ENCODE measurements at regions not wholly inside any gene's neighbourhood (a gene's known extent, or its start where the extent isn't known, plus 50 kb on each side); places are given as distances from the start of the nearest gene placed in this dataset.

DNA sequence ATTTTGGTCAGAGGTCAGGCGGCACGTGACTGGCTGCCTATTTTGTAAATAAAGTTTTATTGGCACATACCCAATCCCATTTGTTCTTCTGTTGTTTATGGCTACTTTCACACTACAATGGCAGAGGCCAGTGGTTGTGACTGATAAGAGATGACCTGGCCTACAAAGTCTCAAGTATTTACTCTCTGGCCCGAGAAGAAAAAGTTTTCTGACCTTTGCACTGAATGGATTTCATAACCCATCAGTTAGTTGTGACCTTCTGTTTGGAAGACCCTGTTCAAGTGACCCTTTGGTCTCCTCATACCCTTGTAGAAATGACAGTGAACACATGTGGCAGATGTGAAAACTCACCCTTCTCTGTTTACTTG is 121.4 kb upstream of the MGAT5 start:
- WGBS, 2 donors (ENCODE audit: low coverage in 1 of 2), result 62 to 79% methylated on average over 2 to 3 of the region's 3 CpGs
- in situ Hi-C loops (cut with MboI; ENCODE audit: low pct_ligation_motif_present in 1 of 4, low pct_unique_long_range_greater_than_20kb in 1 of 4, low sequenced_read_pairs in 3 of 4), result no loop called here
- intact Hi-C loops (cut with DNase I; ENCODE audit: low total_unique reads), result no loop called here
- Histone ChIP-seq H3K27ac (no peak overlapping the region), H3K4me3 (no peak overlapping the region), H3K27me3 (no peaks in the 10 kb centered on the region), H3K9me3 (no peaks in the 10 kb centered on the region), H3K36me3 (no peaks in the 10 kb centered on the region), H3K4me1 (peaks cover 5 to 54% (median 32%) of the 10 kb centered on the region in 4 donors)
- TF ChIP-seq, protein P1, sequence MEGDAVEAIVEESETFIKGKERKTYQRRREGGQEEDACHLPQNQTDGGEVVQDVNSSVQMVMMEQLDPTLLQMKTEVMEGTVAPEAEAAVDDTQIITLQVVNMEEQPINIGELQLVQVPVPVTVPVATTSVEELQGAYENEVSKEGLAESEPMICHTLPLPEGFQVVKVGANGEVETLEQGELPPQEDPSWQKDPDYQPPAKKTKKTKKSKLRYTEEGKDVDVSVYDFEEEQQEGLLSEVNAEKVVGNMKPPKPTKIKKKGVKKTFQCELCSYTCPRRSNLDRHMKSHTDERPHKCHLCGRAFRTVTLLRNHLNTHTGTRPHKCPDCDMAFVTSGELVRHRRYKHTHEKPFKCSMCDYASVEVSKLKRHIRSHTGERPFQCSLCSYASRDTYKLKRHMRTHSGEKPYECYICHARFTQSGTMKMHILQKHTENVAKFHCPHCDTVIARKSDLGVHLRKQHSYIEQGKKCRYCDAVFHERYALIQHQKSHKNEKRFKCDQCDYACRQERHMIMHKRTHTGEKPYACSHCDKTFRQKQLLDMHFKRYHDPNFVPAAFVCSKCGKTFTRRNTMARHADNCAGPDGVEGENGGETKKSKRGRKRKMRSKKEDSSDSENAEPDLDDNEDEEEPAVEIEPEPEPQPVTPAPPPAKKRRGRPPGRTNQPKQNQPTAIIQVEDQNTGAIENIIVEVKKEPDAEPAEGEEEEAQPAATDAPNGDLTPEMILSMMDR (IDR thresholded peaks at IDR 0.05), result no peak
- TF ChIP-seq EP300 (IDR thresholded peaks at IDR 0.05; ENCODE audit: low read depth) (no peak), POLR2AphosphoS5 (IDR thresholded peaks at IDR 0.05) (peak in 1 of 3 donors; percentile 16)
- no peak for DNase-seq

DNA sequence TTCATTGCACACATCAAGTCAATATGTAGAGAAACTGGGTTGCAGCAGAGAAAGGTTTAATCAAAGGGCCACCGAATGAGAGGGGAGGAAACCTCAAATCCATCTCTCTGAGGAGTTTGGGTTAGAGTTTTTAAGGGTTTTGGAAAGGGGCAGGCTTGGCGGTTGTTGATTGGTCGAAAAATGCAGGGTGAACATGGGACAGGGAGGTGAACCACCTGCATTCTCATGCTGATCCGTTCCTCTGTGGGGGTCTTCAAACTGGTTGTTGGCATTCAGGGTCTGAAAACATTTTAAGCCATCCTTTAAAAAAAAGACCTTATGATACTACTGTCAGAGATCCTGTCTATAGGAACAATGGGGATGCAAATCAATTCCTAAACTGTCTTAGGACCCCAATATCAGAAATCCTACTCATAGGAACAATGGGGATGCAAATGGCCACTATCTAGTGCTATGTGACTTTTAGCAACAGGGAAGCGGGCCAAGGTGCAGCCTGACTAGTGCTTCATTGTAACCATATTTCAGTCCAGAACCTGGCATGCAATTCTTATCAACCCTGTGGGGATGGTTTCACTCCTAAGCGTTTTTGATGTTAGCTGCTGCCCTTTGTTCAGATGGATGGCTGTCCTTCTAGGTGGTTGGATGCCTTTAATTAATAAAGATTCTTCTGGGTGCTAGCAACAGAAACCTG is 120.1 kb upstream of the MGAT5 start:
- 83 to 84% methylated on average over 2 to 6 of the region's 6 CpGs for WGBS, 2 donors (ENCODE audit: low coverage in 1 of 2)
- intact Hi-C loops (cut with DNase I; ENCODE audit: low total_unique reads) (no loop called here), in situ Hi-C loops (cut with MboI; ENCODE audit: low pct_ligation_motif_present in 1 of 4, low pct_unique_long_range_greater_than_20kb in 1 of 4, low sequenced_read_pairs in 3 of 4) (no loop called here)
- no peak overlapping the region for H3K4me3 ChIP-seq
- no peak for DNase-seq
- H3K9me3 ChIP-seq, result no peaks in the 10 kb centered on the region
- H3K27ac ChIP-seq, result no peak overlapping the region
- TF ChIP-seq EP300 (IDR thresholded peaks at IDR 0.05; ENCODE audit: low read depth), result no peak
- no peak for TF ChIP-seq POLR2AphosphoS5 (IDR thresholded peaks at IDR 0.05)
- TF ChIP-seq POLR2A (IDR thresholded peaks at IDR 0.05), result no peak
- TF ChIP-seq, protein P1 (IDR thresholded peaks at IDR 0.05), result no peak
- no peaks in the 10 kb centered on the region for H3K36me3 ChIP-seq
- no peaks in the 10 kb centered on the region for H3K27me3 ChIP-seq
- peaks cover 8 to 54% (median 32%) of the 10 kb centered on the region in 4 donors for H3K4me1 ChIP-seq

DNA sequence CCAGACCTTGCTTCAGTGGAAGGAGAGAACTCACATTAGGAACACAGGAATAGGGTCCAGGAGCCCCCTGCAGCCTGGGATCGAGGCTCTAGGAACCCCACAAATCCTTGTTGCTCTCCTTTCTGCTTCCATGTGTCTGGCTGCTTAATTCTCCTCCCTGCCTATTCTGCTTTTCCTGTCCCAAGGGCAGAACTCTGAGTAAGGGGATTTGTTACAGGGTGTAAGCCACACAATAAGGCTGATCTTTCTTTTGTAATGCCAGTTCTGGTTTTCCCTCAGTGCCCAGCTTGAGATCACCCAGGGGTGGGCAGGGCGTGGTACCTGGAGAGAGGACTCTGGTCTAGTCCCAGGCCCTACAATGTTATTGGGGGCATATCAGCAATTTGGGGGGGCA is 119.6 kb upstream of the MGAT5 start:
- intact Hi-C loops (cut with DNase I; ENCODE audit: low total_unique reads), result no loop called here
- H3K4me1 ChIP-seq, result peaks cover 13 to 54% (median 35%) of the 10 kb centered on the region in 4 donors
- no peak overlapping the region for H3K27ac ChIP-seq

DNA sequence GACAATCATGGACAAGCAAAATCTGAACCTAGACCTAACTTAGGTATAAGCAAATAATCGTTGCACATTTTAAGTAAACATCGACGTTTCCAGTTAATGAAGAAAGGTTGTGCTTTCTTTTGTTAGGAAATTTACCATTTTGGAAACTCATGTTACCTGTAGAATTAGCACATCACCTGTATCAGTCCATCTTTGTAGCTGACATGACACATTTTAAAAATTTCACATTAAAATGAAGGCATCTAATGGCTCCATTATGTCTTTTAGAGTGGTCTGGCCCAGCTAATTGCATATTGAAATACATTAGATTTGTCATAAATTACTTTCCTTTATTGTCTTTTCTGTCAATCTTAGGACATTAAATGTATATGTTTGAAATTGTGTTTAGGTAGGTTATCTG is 119.0 kb upstream of the MGAT5 start:
- H3K27ac ChIP-seq, result no peak overlapping the region
- in situ Hi-C loops (cut with MboI; ENCODE audit: low pct_ligation_motif_present in 1 of 4, low pct_unique_long_range_greater_than_20kb in 1 of 4, low sequenced_read_pairs in 3 of 4), result no loop called here

More for the DNA sequence above, 119.6 kb upstream of the MGAT5 start:
- H3K27me3 ChIP-seq, result no peaks in the 10 kb centered on the region
- TF ChIP-seq, protein P1 (IDR thresholded peaks at IDR 0.05), result no peak
- TF ChIP-seq POLR2A (IDR thresholded peaks at IDR 0.05) (no peak), EP300 (IDR thresholded peaks at IDR 0.05; ENCODE audit: low read depth) (no peak), POLR2AphosphoS5 (IDR thresholded peaks at IDR 0.05) (no peak)
- no peak overlapping the region for H3K4me3 ChIP-seq
- in situ Hi-C loops (cut with MboI; ENCODE audit: low pct_ligation_motif_present in 1 of 4, low pct_unique_long_range_greater_than_20kb in 1 of 4, low sequenced_read_pairs in 3 of 4), result no loop called here
- WGBS, 2 donors (ENCODE audit: low coverage in 1 of 2), result 89 to 96% methylated on average over 2 of the region's 2 CpGs
- no peaks in the 10 kb centered on the region for H3K36me3 ChIP-seq
- no peak for DNase-seq
- no peaks in the 10 kb centered on the region for H3K9me3 ChIP-seq

More for the DNA sequence above, 119.0 kb upstream of the MGAT5 start:
- H3K4me3 ChIP-seq, result no peak overlapping the region
- no peaks in the 10 kb centered on the region for H3K9me3 ChIP-seq
- peaks cover 17 to 58% (median 40%) of the 10 kb centered on the region in 4 donors for H3K4me1 ChIP-seq
- H3K36me3 ChIP-seq, result no peaks in the 10 kb centered on the region
- no peaks in the 10 kb centered on the region for H3K27me3 ChIP-seq
- intact Hi-C loops (cut with DNase I; ENCODE audit: low total_unique reads), result no loop called here
- TF ChIP-seq EP300 (IDR thresholded peaks at IDR 0.05; ENCODE audit: low read depth), result no peak
- TF ChIP-seq POLR2A (IDR thresholded peaks at IDR 0.05), result no peak
- TF ChIP-seq, protein P1 (IDR thresholded peaks at IDR 0.05), result no peak
- no peak for TF ChIP-seq POLR2AphosphoS5 (IDR thresholded peaks at IDR 0.05)
- no peak for DNase-seq
- WGBS, 2 donors (ENCODE audit: low coverage in 1 of 2), result 85 to 89% methylated on average over 3 of the region's 3 CpGs
